H1 (cell line): ENCODE measurements at regions not wholly inside any gene's neighbourhood (a gene's known extent, or its start where the extent isn't known, plus 50 kb on each side); places are given as distances from the start of the nearest gene placed in this dataset.

ENCODE experiments used
- ATF2 ChIP-seq: IDR thresholded peaks from 2 replicates; pipeline ENCODE4 v1.6.1; 2012; ENCODE audit warnings: low read length, inconsistent platforms
- CBX8 ChIP-seq: fragments of 300-800, 300-1000 bp; sonication (generic); IDR thresholded peaks from 2 replicates; pipeline ENCODE4 v1.7.1; 2016; ENCODE audit warnings: low read depth, low read length, borderline replicate concordance
- CHD2 ChIP-seq: IDR thresholded peaks from 2 replicates; pipeline ENCODE4 v1.6.1; 2012; ENCODE audit warnings: low read length, improper control_type of control experiment
- CTCF ChIP-seq, 3 experiments: IDR thresholded peaks; 1 replicate in 2 of 3; 2 replicates in 1 of 3; pipeline versions ENCODE4 v1.5.1 to v1.6.1; 2011; ENCODE audit warnings: low read length in 3 of 3, mild to moderate bottlenecking in 3 of 3, inconsistent platforms in 2 of 3, low read depth in 1 of 3, moderate library complexity in 1 of 3; ENCODE audit not compliant: insufficient read depth in 1 of 3; ENCODE audit errors: control extremely low read depth in 1 of 3
- GTF2F1 ChIP-seq: IDR thresholded peaks from 2 replicates; pipeline ENCODE4 v1.6.1; 2012; ENCODE audit warnings: low read depth, low read length, improper control_type of control experiment, borderline replicate concordance
- POLR2A ChIP-seq, 2 experiments: IDR thresholded peaks; 1 replicate in 1 of 2; 2 replicates in 1 of 2; pipeline ENCODE4 v1.6.1; 2011; ENCODE audit warnings: low read depth in 2 of 2, low read length in 2 of 2, mild to moderate bottlenecking in 2 of 2; ENCODE audit errors: control extremely low read depth in 1 of 2
- POLR2AphosphoS5 ChIP-seq: IDR thresholded peaks from 2 replicates; pipeline ENCODE4 v1.6.1; 2011; ENCODE audit warnings: low read depth, low read length
- SP1 ChIP-seq: IDR thresholded peaks from 2 replicates; pipeline ENCODE4 v1.6.1; 2011; ENCODE audit warnings: low read depth, low read length
- TF ChIP-seq, protein P1 (sequence below): IDR thresholded peaks from 2 replicates; pipeline ENCODE4 v1.6.1; 2012; ENCODE audit warnings: inconsistent platforms

DNA sequence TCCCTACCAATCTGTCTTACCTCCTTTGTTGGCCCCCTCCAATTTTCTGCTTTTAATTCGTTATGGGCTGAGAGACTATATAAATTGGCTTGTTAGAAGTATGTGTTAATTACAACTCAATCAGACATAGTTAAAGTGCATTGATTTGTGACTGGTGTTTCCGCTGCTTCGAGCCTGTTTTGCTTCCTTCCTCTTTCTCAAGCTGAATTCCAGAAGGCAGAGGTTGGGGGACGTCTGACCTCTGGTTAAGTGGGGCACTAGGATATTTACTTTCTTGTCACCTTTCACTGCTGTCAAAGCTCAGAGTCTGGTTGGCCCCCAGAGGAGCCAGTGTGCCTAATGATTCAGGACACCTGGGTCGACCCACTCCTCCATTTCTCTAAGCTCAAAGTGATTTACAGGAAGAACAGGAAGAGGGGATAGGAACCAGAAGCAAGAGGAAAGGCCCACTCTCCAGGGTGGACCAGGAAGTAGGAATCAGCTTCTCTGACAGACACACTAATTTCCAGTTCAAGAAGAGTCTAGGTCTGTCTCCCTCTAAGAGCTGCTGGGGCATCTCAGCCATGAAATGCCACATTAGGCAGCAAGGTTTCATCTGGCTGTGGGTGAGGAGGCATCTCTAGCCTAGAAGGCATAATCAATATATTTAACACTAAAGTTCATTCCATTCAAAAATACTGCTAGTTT lies 397.2 kb upstream of the NPVF start:
- TF ChIP-seq GTF2F1 (no peak), CTCF (IDR thresholded peaks at IDR 0.05; ENCODE audit: control extremely low read depth in 1 of 3, insufficient read depth in 1 of 3, low read depth in 1 of 3, low read length in 3 of 3) (no peak), CHD2 (no peak), SP1 (no peak), POLR2A (IDR thresholded peaks at IDR 0.05; ENCODE audit: control extremely low read depth in 1 of 2, low read depth in 2 of 2, low read length in 2 of 2) (no peak), CBX8 (no peak), ATF2 (no peak), POLR2AphosphoS5 (no peak)
- TF ChIP-seq, protein P1, sequence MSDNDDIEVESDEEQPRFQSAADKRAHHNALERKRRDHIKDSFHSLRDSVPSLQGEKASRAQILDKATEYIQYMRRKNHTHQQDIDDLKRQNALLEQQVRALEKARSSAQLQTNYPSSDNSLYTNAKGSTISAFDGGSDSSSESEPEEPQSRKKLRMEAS: no peak
